H1 (cell line): ENCODE measurements at regions not wholly inside any gene's neighbourhood (a gene's known extent, or its start where the extent isn't known, plus 50 kb on each side); places are given as distances from the start of the nearest gene placed in this dataset.

Source experiments
- CTCF ChIA-PET: fragments of 300-600 bp; sonication (Branson Sonifier 250); formaldehyde crosslinking; loops from one replicate; lab custom pipeline; 2021; ENCODE audit not compliant: partially characterized antibody; lab: Charles Lee
- POLR2A ChIA-PET: fragments of 300-600 bp; sonication (Branson Sonifier 250); formaldehyde crosslinking; loops from one replicate; lab custom pipeline; 2021; ENCODE audit warnings: inconsistent platforms; ENCODE audit not compliant: partially characterized antibody; lab: Charles Lee
- DNase-seq, 2 experiments: peaks; one replicate each; pipeline versions ENCODE4 v3.0.0 to v3.0.0-alpha.2; 2010 to 2022; ENCODE audit warnings: low spot score in 2 of 2, low read depth in 1 of 2, mixed read lengths in 1 of 2
- FAIRE-seq: peaks from 2 replicates; lab custom pipeline; 2011; peaks lifted over from hg19 to GRCh38; lab: Jason Lieb, UNC
- H2AFZ ChIP-seq: 2 replicates; pipeline ENCODE4 v1.8.1; 2012; ENCODE audit warnings: low read length, inconsistent platforms
- H2AK5ac ChIP-seq: 2 replicates; pipeline ENCODE4 v1.6.1; 2013; ENCODE audit warnings: low read depth, low read length
- H2BK120ac ChIP-seq: replicated peaks from 2 replicates; pipeline ENCODE3; 2013; ENCODE audit warnings: low read depth, low read length, inconsistent platforms
- H2BK12ac ChIP-seq: 2 replicates; pipeline ENCODE4 v1.6.1; 2013; ENCODE audit warnings: low read depth, low read length
- H2BK15ac ChIP-seq: 2 replicates; pipeline ENCODE4 v1.6.1; 2013; ENCODE audit warnings: low read length
- H2BK20ac ChIP-seq: 2 replicates; pipeline ENCODE4 v1.6.1; 2013; ENCODE audit warnings: low read length
- H2BK5ac ChIP-seq: 2 replicates; pipeline ENCODE4 v1.6.1; 2013; ENCODE audit warnings: low read depth, low read length
- H3K14ac ChIP-seq: 2 replicates; pipeline ENCODE4 v1.6.1; 2013; ENCODE audit warnings: inconsistent platforms; ENCODE audit not compliant: insufficient read length
- H3K18ac ChIP-seq: 2 replicates; pipeline ENCODE4 v1.6.1; 2013; ENCODE audit warnings: low read length; ENCODE audit errors: extremely low read depth
- H3K23ac ChIP-seq: 2 replicates; pipeline ENCODE4 v1.6.1; 2013; ENCODE audit warnings: inconsistent platforms; ENCODE audit not compliant: insufficient read length
- H3K23me2 ChIP-seq: 2 replicates; pipeline ENCODE4 v1.6.1; 2013; ENCODE audit warnings: low read depth, low read length
- H3K27ac ChIP-seq: 2 replicates; pipeline ENCODE4 v1.6.1; 2011; ENCODE audit warnings: low read depth, low read length, inconsistent platforms
- H3K27me3 ChIP-seq, 4 experiments: replicated peaks in 1 of 4; 1 replicate in 1 of 4; 2 replicates in 3 of 4; pipeline versions ENCODE4 v1.6.1 to v1.8.1; 2011 to 2013; ENCODE audit warnings: low read length in 3 of 4, mild to moderate bottlenecking in 3 of 4, inconsistent platforms in 2 of 4, mixed read lengths in 2 of 4, moderate library complexity in 1 of 4; ENCODE audit not compliant: control insufficient read depth in 3 of 4, insufficient read depth in 3 of 4; ENCODE audit errors: extremely low read depth in 1 of 4
- H3K36me3 ChIP-seq, 4 experiments: 2 replicates each; pipeline versions ENCODE4 v1.6.1 to v1.8.1; 2011 to 2013; ENCODE audit warnings: mild to moderate bottlenecking in 4 of 4, low read length in 3 of 4, moderate library complexity in 2 of 4, control low read depth in 1 of 4, inconsistent platforms in 1 of 4; ENCODE audit not compliant: insufficient read depth in 4 of 4, control insufficient read depth in 2 of 4
- H3K4ac ChIP-seq: replicated peaks from 2 replicates; pipeline ENCODE3; 2013; ENCODE audit warnings: low read length, low read depth, mixed read lengths, inconsistent platforms; ENCODE audit not compliant: insufficient read length
- H3K4me1 ChIP-seq, 4 experiments: replicated peaks in 1 of 4; 1 replicate in 1 of 4; 2 replicates in 3 of 4; pipeline versions ENCODE4 v1.6.1 to v1.8.1; 2011 to 2013; ENCODE audit warnings: low read length in 3 of 4, inconsistent platforms in 2 of 4, mixed read lengths in 1 of 4; ENCODE audit not compliant: insufficient read depth in 4 of 4, control insufficient read depth in 3 of 4
- H3K4me2 ChIP-seq, 2 experiments: 2 replicates each; pipeline versions ENCODE4 v1.6.1 to v1.8.1; 2011 to 2013; ENCODE audit warnings: low read depth in 2 of 2, low read length in 2 of 2, control low read depth in 1 of 2, inconsistent platforms in 1 of 2, mild to moderate bottlenecking in 1 of 2; ENCODE audit not compliant: insufficient read depth in 1 of 2
- H3K4me3 ChIP-seq, 4 experiments: fragments of 200-600, 300-600 bp in 1 of 4; sonication (generic), shearing (Covaris generic), sonication (Bioruptor Twin) in 1 of 4; 2 replicates each; pipeline versions ENCODE4 v1.5.1 to v1.8.1; 2011 to 2016; ENCODE audit warnings: low read length in 4 of 4, low read depth in 3 of 4, control low read depth in 2 of 4, inconsistent platforms in 2 of 4, mild to moderate bottlenecking in 2 of 4, mixed read lengths in 1 of 4, moderate library complexity in 1 of 4; ENCODE audit not compliant: insufficient read depth in 2 of 4; ENCODE audit errors: extremely low read depth in 1 of 4
- H3K56ac ChIP-seq: replicated peaks from 2 replicates; pipeline ENCODE3; 2013; ENCODE audit warnings: low read depth, mild to moderate bottlenecking, mixed read lengths, low read length, inconsistent platforms; ENCODE audit not compliant: insufficient read length
- H3K79me1 ChIP-seq: 2 replicates; pipeline ENCODE4 v1.6.1; 2013; ENCODE audit warnings: low read depth, low read length, control low read depth
- H3K79me2 ChIP-seq, 2 experiments: 2 replicates each; pipeline versions ENCODE4 v1.6.1 to v1.8.1; 2012 to 2013; ENCODE audit warnings: low read length in 2 of 2, mild to moderate bottlenecking in 2 of 2, inconsistent platforms in 1 of 2; ENCODE audit not compliant: insufficient read depth in 2 of 2, control insufficient read depth in 1 of 2
- H3K9ac ChIP-seq, 4 experiments: replicated peaks in 1 of 4; 1 replicate in 1 of 4; 2 replicates in 3 of 4; pipeline versions ENCODE4 v1.6.1 to v1.8.1; 2011 to 2013; ENCODE audit warnings: low read depth in 3 of 4, low read length in 3 of 4, control low read depth in 2 of 4, mild to moderate bottlenecking in 2 of 4, moderate library complexity in 2 of 4, inconsistent platforms in 1 of 4; ENCODE audit errors: extremely low read depth in 1 of 4
- H3K9me3 ChIP-seq, 2 experiments: 2 replicates each; pipeline versions ENCODE4 v1.6.1 to v1.8.1; 2012 to 2013; ENCODE audit warnings: mild to moderate bottlenecking in 2 of 2, moderate library complexity in 2 of 2, control low read depth in 1 of 2, inconsistent platforms in 1 of 2, low read depth in 1 of 2, low read length in 1 of 2, mixed read lengths in 1 of 2; ENCODE audit not compliant: insufficient read depth in 2 of 2
- H4K20me1 ChIP-seq, 2 experiments: replicated peaks in 1 of 2; 2 replicates each; pipeline versions ENCODE3 to v1.8.1; 2011 to 2013; ENCODE audit warnings: inconsistent platforms in 2 of 2, low read length in 2 of 2, mild to moderate bottlenecking in 1 of 2; ENCODE audit not compliant: insufficient read depth in 2 of 2, control insufficient read depth in 1 of 2
- H4K5ac ChIP-seq: 2 replicates; pipeline ENCODE4 v1.6.1; 2013; ENCODE audit warnings: low read length, low read depth, mixed read lengths, inconsistent platforms; ENCODE audit not compliant: insufficient read length
- H4K8ac ChIP-seq: 2 replicates; pipeline ENCODE4 v1.8.0; 2013; ENCODE audit warnings: mild to moderate bottlenecking, moderate library complexity, low read length, inconsistent platforms; ENCODE audit not compliant: insufficient read depth; ENCODE audit errors: extremely low read depth
- H4K91ac ChIP-seq: replicated peaks from 2 replicates; pipeline ENCODE3; 2013; ENCODE audit warnings: low read length, mixed read lengths, inconsistent platforms; ENCODE audit not compliant: insufficient read length
- CBX5 ChIP-seq: fragments of 300-800, 300-1000 bp; sonication (generic); IDR thresholded peaks from 2 replicates; pipeline ENCODE4 v1.7.1; 2016; ENCODE audit warnings: antibody characterized with exemption, low read length, low read depth
- CEBPB ChIP-seq: IDR thresholded peaks from 2 replicates; pipeline ENCODE4 v1.6.1; 2012; ENCODE audit warnings: low read depth, low read length
- CHD2 ChIP-seq: IDR thresholded peaks from 2 replicates; pipeline ENCODE4 v1.6.1; 2012; ENCODE audit warnings: low read length, improper control_type of control experiment
- CTBP2 ChIP-seq: IDR thresholded peaks from 2 replicates; pipeline ENCODE4 v1.7.0; 2011; ENCODE audit warnings: borderline replicate concordance, mild to moderate bottlenecking, moderate library complexity, mixed read lengths, low read length; ENCODE audit not compliant: insufficient read depth, insufficient read length
- GABPA ChIP-seq: IDR thresholded peaks from 2 replicates; pipeline ENCODE4 v1.6.1; 2011; ENCODE audit warnings: mild to moderate bottlenecking, low read length, moderate library complexity, borderline replicate concordance; ENCODE audit not compliant: insufficient read depth
- KDM4A ChIP-seq: IDR thresholded peaks from one replicate; pipeline ENCODE4 v1.7.1; 2012; ENCODE audit warnings: low read depth, mild to moderate bottlenecking, moderate library complexity, low read length, inconsistent platforms; ENCODE audit not compliant: severe bottlenecking
- KDM5A ChIP-seq: fragments of 200-600 bp; IDR thresholded peaks from 2 replicates; pipeline ENCODE4 v1.7.1; 2012; ENCODE audit warnings: mild to moderate bottlenecking, low read length, inconsistent platforms, mixed read lengths
- PHF8 ChIP-seq: fragments of 200-600 bp; sonication (generic); conservative IDR thresholded peaks from 2 replicates; pipeline ENCODE4 v1.7.1; 2012; ENCODE audit warnings: low read depth, mild to moderate bottlenecking, inconsistent platforms, low read length, moderate library complexity
- POLR2AphosphoS5 ChIP-seq: IDR thresholded peaks from 2 replicates; pipeline ENCODE4 v1.6.1; 2011; ENCODE audit warnings: low read depth, low read length
- RBBP5 ChIP-seq: IDR thresholded peaks from 2 replicates; pipeline ENCODE4 v1.7.1; 2012; ENCODE audit warnings: low read depth, mild to moderate bottlenecking, inconsistent platforms, low read length, moderate library complexity, borderline replicate concordance
- SAP30 ChIP-seq: fragments of 300-600 bp; sonication (generic); IDR thresholded peaks from 2 replicates; pipeline ENCODE4 v1.7.1; 2012; ENCODE audit warnings: low read length, moderate library complexity, mild to moderate bottlenecking, inconsistent platforms; ENCODE audit not compliant: insufficient read depth, insufficient replicate concordance
- SIRT6 ChIP-seq: IDR thresholded peaks from one replicate; pipeline ENCODE4 v1.7.1; 2012; ENCODE audit warnings: low read length, inconsistent platforms
- SIX5 ChIP-seq: IDR thresholded peaks from 2 replicates; pipeline ENCODE4 v1.6.1; 2011; ENCODE audit warnings: mild to moderate bottlenecking, low read depth, low read length
- SRF ChIP-seq: IDR thresholded peaks from 2 replicates; pipeline ENCODE4 v1.6.1; 2011; ENCODE audit warnings: mild to moderate bottlenecking, low read depth, low read length, moderate library complexity
- SUZ12 ChIP-seq: fragments of 200-600 bp; sonication (generic); IDR thresholded peaks from 2 replicates; pipeline ENCODE4 v1.6.1; 2012; ENCODE audit warnings: mild to moderate bottlenecking, inconsistent platforms, low read length, moderate library complexity, mixed read lengths
- TCF12 ChIP-seq: IDR thresholded peaks from 2 replicates; pipeline ENCODE4 v1.6.1; 2011; ENCODE audit warnings: low read depth, mild to moderate bottlenecking, low read length
- YY1 ChIP-seq: IDR thresholded peaks from 2 replicates; pipeline ENCODE4 v1.6.1; 2011; ENCODE audit warnings: low read depth, mild to moderate bottlenecking, low read length
- WGBS, 2 experiments: shearing (Covaris generic) in 1 of 2; methylation state at CpG; one replicate each; pipeline versions ENCODE4 v1.1.6 to v1.1.7; 2013 to 2015; ENCODE audit warnings: low lambda C conversion rate in 2 of 2, mixed read lengths in 2 of 2, inconsistent platforms in 1 of 2, low coverage in 1 of 2, missing lambda C conversion rate in 1 of 2; ENCODE audit not compliant: insufficient replicate concordance in 2 of 2, insufficient coverage in 1 of 2, insufficient read length in 1 of 2; ENCODE audit errors: extremely low coverage in 1 of 2, missing lambda C conversion rate in 1 of 2; 5-methylcytosine and 5-hydroxymethylcytosine counted together

- ChIA-PET POLR2A (no interaction called here), CTCF (no interaction called here)
- Histone ChIP-seq H3K23me2 (no peaks in the 10 kb centered on the region), H2AFZ (no peak overlapping the region), H3K18ac (no peak overlapping the region), H4K8ac (no peak overlapping the region), H3K4me3 (no peak overlapping the region), H3K36me3 (no peaks in the 10 kb centered on the region), H3K9me3 (no peaks in the 10 kb centered on the region), H4K91ac (no peak overlapping the region), H3K79me2 (no peaks in the 10 kb centered on the region), H3K56ac (no peak overlapping the region), H2BK15ac (no peak overlapping the region), H3K79me1 (no peaks in the 10 kb centered on the region), H2BK5ac (no peak overlapping the region), H2BK20ac (no peak overlapping the region), H3K9ac (no peak overlapping the region), H3K27me3 (no peaks in the 10 kb centered on the region), H3K27ac (no peak overlapping the region), H2AK5ac (no peak overlapping the region), H4K5ac (no peak overlapping the region), H3K4ac (no peak overlapping the region), H2BK12ac (no peak overlapping the region), H3K14ac (no peak overlapping the region), H4K20me1 (no peaks in the 10 kb centered on the region), H3K4me1 (no peaks in the 10 kb centered on the region), H3K4me2 (no peak overlapping the region), H2BK120ac (no peak overlapping the region), H3K23ac (no peak overlapping the region)
- FAIRE-seq = no peak
- DNase-seq = no peak
- 75% methylated on average over 1 of the region's 1 CpG; no CpG with 5 or more reads in 1 of the 2 experiments for WGBS, 2 experiments
- no peak for TF ChIP-seq YY1
- TF ChIP-seq KDM4A = no peak
- no peak for TF ChIP-seq CHD2
- no peak for TF ChIP-seq SUZ12
- TF ChIP-seq GABPA = no peak
- no peak for TF ChIP-seq SAP30
- TF ChIP-seq CEBPB = no peak
- TF ChIP-seq TCF12 = no peak
- no peak for TF ChIP-seq SRF
- no peak for TF ChIP-seq PHF8
- no peak for TF ChIP-seq CTBP2
- TF ChIP-seq KDM5A = no peak
- TF ChIP-seq CBX5 = no peak
- no peak for TF ChIP-seq RBBP5
- TF ChIP-seq POLR2AphosphoS5 = no peak
- TF ChIP-seq SIX5 = no peak
- no peak for TF ChIP-seq SIRT6
Measured at GRCh38 chr5:43873791-43874190, 270.8 kb downstream of the NNT start.
